K562 (cell line): ENCODE measurements at regions not wholly inside any gene's neighbourhood (a gene's known extent, or its start where the extent isn't known, plus 50 kb on each side); places are given as distances from the start of the nearest gene placed in this dataset.

ENCODE experiments used
- ATAC-seq: fragments of 200-7000 bp; cut with Tn5 transposase; 3 replicates; pipeline ENCODE4 v1.9.1; 2020; ENCODE audit warnings: moderate library complexity
- BruUV-seq: library from RNA; stranded (reverse); fragments of 400-500 nt; replicated peaks from 2 replicates; lab custom pipeline; 2021; lab: Mats Ljungman, UMichigan
- CTCF ChIA-PET: fragments of 300-600 bp; formaldehyde crosslinking; extraction: SDS; loops from one replicate; lab custom pipeline; 2021; ENCODE audit warnings: low intra/inter-chr PET ratio; lab: Yijun Ruan, JAX
- POLR2A ChIA-PET: fragments of 300-600, 350-650 bp; sonication (Branson Sonifier 250); formaldehyde crosslinking; extraction: SDS; loops from one replicate; lab custom pipeline; 2021; ENCODE audit warnings: antibody characterized with exemption, inconsistent platforms; lab: Yijun Ruan, JAX
- DNase-seq, 4 experiments: peaks; one replicate each; pipeline versions ENCODE4 v3.0.0 to v3.0.0-alpha.2; 2011 to 2018; ENCODE audit warnings: low spot score in 3 of 4, mixed read lengths in 3 of 4; ENCODE audit errors: extremely low read depth in 1 of 4
- FAIRE-seq: peaks from 2 replicates; lab custom pipeline; 2011; peaks lifted over from hg19 to GRCh38; lab: Jason Lieb, UNC
- H2AFZ ChIP-seq: 2 replicates; pipeline ENCODE4 v1.6.0; 2011; ENCODE audit warnings: low read depth, low read length, control low read depth, inconsistent platforms
- H3K27ac ChIP-seq: fragments of 200-600 bp; 3 replicates; pipeline ENCODE4 v1.8.0; 2011; ENCODE audit warnings: low read depth, mild to moderate bottlenecking, control low read depth, inconsistent platforms, low read length, moderate library complexity, mixed read lengths; ENCODE audit errors: extremely low read depth
- H3K27me3 ChIP-seq, 2 experiments: fragments of 300-600 bp in 1 of 2; 2 replicates in 1 of 2; 3 replicates in 1 of 2; pipeline versions ENCODE4 v1.6.0 to v1.8.0; 2011; ENCODE audit warnings: inconsistent platforms in 2 of 2, low read length in 2 of 2, mild to moderate bottlenecking in 1 of 2, mixed read lengths in 1 of 2, moderate library complexity in 1 of 2; ENCODE audit not compliant: control insufficient read depth in 2 of 2, insufficient read depth in 2 of 2
- H3K36me3 ChIP-seq: fragments of 300-600 bp; 3 replicates; pipeline ENCODE4 v1.8.0; 2011; ENCODE audit warnings: mild to moderate bottlenecking, low read length, inconsistent platforms; ENCODE audit not compliant: control insufficient read depth, insufficient read depth
- H3K4me1 ChIP-seq, 2 experiments: fragments of 200-600 bp in 1 of 2; replicated peaks in 1 of 2; 2 replicates in 1 of 2; 3 replicates in 1 of 2; pipeline versions ENCODE4 v1.5.1 to v1.8.0; 2011; ENCODE audit warnings: inconsistent platforms in 2 of 2, low read length in 2 of 2, mild to moderate bottlenecking in 1 of 2, mixed read lengths in 1 of 2, moderate library complexity in 1 of 2; ENCODE audit not compliant: control insufficient read depth in 2 of 2, insufficient read depth in 2 of 2
- H3K4me2 ChIP-seq: 2 replicates; pipeline ENCODE4 v1.6.1; 2011; ENCODE audit warnings: low read length, control low read depth, inconsistent platforms, mixed read lengths; ENCODE audit not compliant: insufficient read depth
- H3K4me3 ChIP-seq: fragments of 200-600 bp; sonication (generic), shearing (Covaris generic); 2 replicates; pipeline ENCODE4 v1.5.1; 2016; ENCODE audit warnings: control low read depth, inconsistent platforms
- H3K79me2 ChIP-seq: fragments of 200-600 bp; 3 replicates; pipeline ENCODE4 v1.8.0; 2011; ENCODE audit warnings: low read length, inconsistent platforms; ENCODE audit not compliant: control insufficient read depth, insufficient read depth
- H3K9ac ChIP-seq, 2 experiments: 2 replicates each; pipeline versions ENCODE4 v1.6.0 to v1.6.1; 2011; ENCODE audit warnings: low read depth in 2 of 2, low read length in 2 of 2, control low read depth in 1 of 2, inconsistent platforms in 1 of 2, mild to moderate bottlenecking in 1 of 2, mixed read lengths in 1 of 2; ENCODE audit not compliant: insufficient read depth in 1 of 2
- H3K9me1 ChIP-seq: one replicate; pipeline ENCODE4 v1.6.0; 2011; ENCODE audit warnings: inconsistent platforms, mild to moderate bottlenecking, low read length, moderate library complexity; ENCODE audit not compliant: control insufficient read depth, insufficient read depth
- H3K9me3 ChIP-seq: replicated peaks from 2 replicates; pipeline ENCODE4 v1.5.1; 2011; ENCODE audit warnings: low read depth, low read length, inconsistent platforms; ENCODE audit not compliant: control insufficient read depth, insufficient read depth
- H4K20me1 ChIP-seq: replicated peaks from 2 replicates; pipeline ENCODE4 v1.6.1; 2011; ENCODE audit warnings: low read length, inconsistent platforms, mixed read lengths; ENCODE audit not compliant: control insufficient read depth, insufficient read depth
- BMI1 ChIP-seq: fragments of 150-350 bp; IDR thresholded peaks from 2 replicates; pipeline ENCODE4 v1.6.1; 2014; ENCODE audit warnings: low read length
- CBX5 ChIP-seq: IDR thresholded peaks from 2 replicates; pipeline ENCODE4 v1.6.1; 2014; ENCODE audit warnings: low read depth, borderline replicate concordance
- ERF ChIP-seq: fragments of 450-650 bp; formaldehyde crosslinking; IDR thresholded peaks from 2 replicates; pipeline ENCODE4 v1.4.0; 2020; ENCODE audit warnings: mild to moderate bottlenecking, mixed read lengths
- LEF1 ChIP-seq: fragments of 450-650 bp; IDR thresholded peaks from 2 replicates; pipeline ENCODE4 v1.6.1; 2016; ENCODE audit warnings: mild to moderate bottlenecking
- RFX5 ChIP-seq: IDR thresholded peaks from 2 replicates; pipeline ENCODE4 v1.6.1; 2011; ENCODE audit warnings: low read depth, mild to moderate bottlenecking, improper control_type of control experiment, low read length
- RUNX1 ChIP-seq: sonication (generic); IDR thresholded peaks from 2 replicates; pipeline ENCODE4 v1.6.1; 2016; ENCODE audit warnings: antibody characterized with exemption, low read depth
- TRIM28 ChIP-seq: fragments of 450-650 bp; IDR thresholded peaks from 2 replicates; pipeline ENCODE4 v1.6.1; 2017
- WGBS: fragments of 100-300 bp; shearing (Covaris generic); methylation state at CpG from one replicate; pipeline ENCODE4 v1.1.6; 2016; ENCODE audit warnings: low coverage, mixed read lengths; ENCODE audit not compliant: insufficient coverage; ENCODE audit errors: missing lambda C conversion rate; 5-methylcytosine and 5-hydroxymethylcytosine counted together
- in situ Hi-C: fragments of 300-500 bp; cut with MboI; formaldehyde crosslinking; loops from 4 replicates; pipeline ENCODE4 v1.15.0; 2018; ENCODE audit warnings: inconsistent platforms, mixed read lengths
- intact Hi-C: fragments of 100-400 bp; cut with micrococcal nuclease; formaldehyde crosslinking; loops from 2 replicates; pipeline ENCODE4 v1.14.2; 2022
- TF ChIP-seq, protein P1 (sequence below): fragments of 250-450 bp; sonication (Bioruptor Pico); IDR thresholded peaks from 2 replicates; pipeline ENCODE4 v1.5.0; 2020; ENCODE audit warnings: mild to moderate bottlenecking, borderline replicate concordance
- TF ChIP-seq, protein P2 (sequence below): fragments of 200-800 bp; sonication (Bioruptor generic); IDR thresholded peaks from 2 replicates; pipeline ENCODE4 v1.6.1; 2017; ENCODE audit warnings: missing genetic modification characterization, missing compliant biosample characterization
- TF ChIP-seq, protein P3 (sequence below), 2 experiments: fragments of 450-650 bp in 1 of 2; sonication (generic) in 1 of 2; formaldehyde crosslinking in 1 of 2; IDR thresholded peaks; 2 replicates each; pipeline versions ENCODE4 v1.7.1 to v1.9.0; 2016 to 2022; ENCODE audit warnings: inconsistent platforms in 1 of 2, mild to moderate bottlenecking in 1 of 2, missing genetic modification reagents in 1 of 2

DNA sequence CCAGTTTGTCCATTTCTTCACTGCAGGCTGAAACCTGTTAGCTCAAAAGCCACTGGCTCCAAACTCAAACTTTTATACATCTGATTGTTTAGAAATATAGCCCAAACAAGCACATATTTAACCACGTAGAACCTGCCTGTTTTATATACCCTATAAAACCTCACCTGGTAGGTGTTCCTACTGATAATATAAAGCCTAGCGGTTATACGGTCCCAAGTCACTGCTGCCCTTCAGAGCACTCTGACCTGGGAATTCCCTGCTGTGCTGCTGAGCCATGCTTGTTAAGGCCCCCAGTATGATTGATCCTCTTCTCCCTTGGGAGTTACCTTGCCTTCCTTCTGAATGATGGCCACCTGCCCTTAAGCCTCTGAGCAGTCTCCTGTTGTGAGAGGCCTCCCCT lies 432.8 kb upstream of the LCORL start (continued):
- no peak for TF ChIP-seq LEF1
- no peak for TF ChIP-seq BMI1
- TF ChIP-seq, protein P1, sequence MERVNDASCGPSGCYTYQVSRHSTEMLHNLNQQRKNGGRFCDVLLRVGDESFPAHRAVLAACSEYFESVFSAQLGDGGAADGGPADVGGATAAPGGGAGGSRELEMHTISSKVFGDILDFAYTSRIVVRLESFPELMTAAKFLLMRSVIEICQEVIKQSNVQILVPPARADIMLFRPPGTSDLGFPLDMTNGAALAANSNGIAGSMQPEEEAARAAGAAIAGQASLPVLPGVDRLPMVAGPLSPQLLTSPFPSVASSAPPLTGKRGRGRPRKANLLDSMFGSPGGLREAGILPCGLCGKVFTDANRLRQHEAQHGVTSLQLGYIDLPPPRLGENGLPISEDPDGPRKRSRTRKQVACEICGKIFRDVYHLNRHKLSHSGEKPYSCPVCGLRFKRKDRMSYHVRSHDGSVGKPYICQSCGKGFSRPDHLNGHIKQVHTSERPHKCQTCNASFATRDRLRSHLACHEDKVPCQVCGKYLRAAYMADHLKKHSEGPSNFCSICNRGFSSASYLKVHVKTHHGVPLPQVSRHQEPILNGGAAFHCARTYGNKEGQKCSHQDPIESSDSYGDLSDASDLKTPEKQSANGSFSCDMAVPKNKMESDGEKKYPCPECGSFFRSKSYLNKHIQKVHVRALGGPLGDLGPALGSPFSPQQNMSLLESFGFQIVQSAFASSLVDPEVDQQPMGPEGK (CRISPR knock-in tag), result no peak
- no peak for TF ChIP-seq ERF
- no peak for TF ChIP-seq RFX5
- TF ChIP-seq, protein P2, sequence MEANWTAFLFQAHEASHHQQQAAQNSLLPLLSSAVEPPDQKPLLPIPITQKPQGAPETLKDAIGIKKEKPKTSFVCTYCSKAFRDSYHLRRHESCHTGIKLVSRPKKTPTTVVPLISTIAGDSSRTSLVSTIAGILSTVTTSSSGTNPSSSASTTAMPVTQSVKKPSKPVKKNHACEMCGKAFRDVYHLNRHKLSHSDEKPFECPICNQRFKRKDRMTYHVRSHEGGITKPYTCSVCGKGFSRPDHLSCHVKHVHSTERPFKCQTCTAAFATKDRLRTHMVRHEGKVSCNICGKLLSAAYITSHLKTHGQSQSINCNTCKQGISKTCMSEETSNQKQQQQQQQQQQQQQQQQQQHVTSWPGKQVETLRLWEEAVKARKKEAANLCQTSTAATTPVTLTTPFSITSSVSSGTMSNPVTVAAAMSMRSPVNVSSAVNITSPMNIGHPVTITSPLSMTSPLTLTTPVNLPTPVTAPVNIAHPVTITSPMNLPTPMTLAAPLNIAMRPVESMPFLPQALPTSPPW (CRISPR knock-in tag), result no peak

DNA sequence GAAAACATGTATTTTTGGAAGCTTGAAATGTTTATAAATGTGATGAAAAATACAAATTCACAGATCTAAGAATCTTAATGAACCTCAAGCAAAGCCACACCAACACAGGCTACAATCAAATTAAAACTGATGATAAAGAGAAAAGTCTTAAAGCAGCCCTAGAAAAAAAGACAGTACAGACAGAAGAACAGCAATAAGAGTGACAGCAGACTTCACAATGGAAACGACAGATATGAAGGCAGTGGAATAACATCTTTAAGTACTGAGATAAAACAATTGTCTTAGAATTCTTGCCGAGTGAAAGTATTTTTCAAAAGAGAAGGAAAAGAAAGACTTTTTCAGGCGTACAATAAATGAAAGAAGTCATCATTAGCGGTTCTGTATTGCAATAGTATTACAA lies 423.6 kb upstream of the LCORL start:
- TF ChIP-seq, protein P3, sequence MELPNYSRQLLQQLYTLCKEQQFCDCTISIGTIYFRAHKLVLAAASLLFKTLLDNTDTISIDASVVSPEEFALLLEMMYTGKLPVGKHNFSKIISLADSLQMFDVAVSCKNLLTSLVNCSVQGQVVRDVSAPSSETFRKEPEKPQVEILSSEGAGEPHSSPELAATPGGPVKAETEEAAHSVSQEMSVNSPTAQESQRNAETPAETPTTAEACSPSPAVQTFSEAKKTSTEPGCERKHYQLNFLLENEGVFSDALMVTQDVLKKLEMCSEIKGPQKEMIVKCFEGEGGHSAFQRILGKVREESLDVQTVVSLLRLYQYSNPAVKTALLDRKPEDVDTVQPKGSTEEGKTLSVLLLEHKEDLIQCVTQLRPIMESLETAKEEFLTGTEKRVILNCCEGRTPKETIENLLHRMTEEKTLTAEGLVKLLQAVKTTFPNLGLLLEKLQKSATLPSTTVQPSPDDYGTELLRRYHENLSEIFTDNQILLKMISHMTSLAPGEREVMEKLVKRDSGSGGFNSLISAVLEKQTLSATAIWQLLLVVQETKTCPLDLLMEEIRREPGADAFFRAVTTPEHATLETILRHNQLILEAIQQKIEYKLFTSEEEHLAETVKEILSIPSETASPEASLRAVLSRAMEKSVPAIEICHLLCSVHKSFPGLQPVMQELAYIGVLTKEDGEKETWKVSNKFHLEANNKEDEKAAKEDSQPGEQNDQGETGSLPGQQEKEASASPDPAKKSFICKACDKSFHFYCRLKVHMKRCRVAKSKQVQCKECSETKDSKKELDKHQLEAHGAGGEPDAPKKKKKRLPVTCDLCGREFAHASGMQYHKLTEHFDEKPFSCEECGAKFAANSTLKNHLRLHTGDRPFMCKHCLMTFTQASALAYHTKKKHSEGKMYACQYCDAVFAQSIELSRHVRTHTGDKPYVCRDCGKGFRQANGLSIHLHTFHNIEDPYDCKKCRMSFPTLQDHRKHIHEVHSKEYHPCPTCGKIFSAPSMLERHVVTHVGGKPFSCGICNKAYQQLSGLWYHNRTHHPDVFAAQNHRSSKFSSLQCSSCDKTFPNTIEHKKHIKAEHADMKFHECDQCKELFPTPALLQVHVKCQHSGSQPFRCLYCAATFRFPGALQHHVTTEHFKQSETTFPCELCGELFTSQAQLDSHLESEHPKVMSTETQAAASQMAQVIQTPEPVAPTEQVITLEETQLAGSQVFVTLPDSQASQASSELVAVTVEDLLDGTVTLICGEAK (IDR thresholded peaks at IDR 0.05), result no peak
- TF ChIP-seq, protein P3 (CRISPR knock-in tag; IDR thresholded peaks at IDR 0.05), result no peak
- TF ChIP-seq RUNX1, result no peak
- 0 out of 2 replicates have a peak, but pooled peaks have one; percentile 23 for TF ChIP-seq TRIM28
- TF ChIP-seq CBX5, result 0 out of 2 replicates have a peak, but pooled peaks have one; percentile 42
- ChIA-PET CTCF (no interaction called here), POLR2A (no interaction called here)
- Histone ChIP-seq H3K4me3 (no peak overlapping the region), H2AFZ (no peak overlapping the region), H3K4me2 (no peak overlapping the region), H3K9ac (no peak overlapping the region), H4K20me1 (no peaks in the 10 kb centered on the region), H3K9me1 (no peaks in the 10 kb centered on the region), H3K27ac (no peak overlapping the region), H3K36me3 (no peaks in the 10 kb centered on the region), H3K79me2 (no peaks in the 10 kb centered on the region), H3K27me3 (no peaks in the 10 kb centered on the region), H3K4me1 (no peaks in the 10 kb centered on the region), H3K9me3 (no peaks in the 10 kb centered on the region)
- FAIRE-seq, result no peak
- in situ Hi-C loops (no loop called here), intact Hi-C loops (no loop called here)
- no TSS peak for BruUV-seq
- ATAC-seq, result no peak
- WGBS, result 3% methylated on average over 4 of the region's 4 CpGs
- no peak for DNase-seq
